Stimulated activated CD4-positive, alpha-beta T cell treated with anti-CD3 and anti-CD28 coated beads, Interleukin-15, amount 100 ng/mL, for 24 hours (primary cell): ENCODE measurements at regions not wholly inside any gene's neighbourhood (a gene's known extent, or its start where the extent isn't known, plus 50 kb on each side); places are given as distances from the start of the nearest gene placed in this dataset.
"Not testable (repeated sequence)": the region's sequence is repeated elsewhere in the genome, so short reads cannot be mapped to it uniquely, and the experiment has no call there.

Experiments used
- DNase-seq: peaks from one replicate; pipeline ENCODE4 v3.0.0-alpha.2; 2020

GRCh38 chr7:9557853-9558252, 1124.4 kb downstream of the NXPH1 start:
- DNase-seq = no peak

- no peak for DNase-seq
Observed at GRCh38 chr7:9575716-9576115, 1142.3 kb downstream of the NXPH1 start.

- no peak for DNase-seq
Observed at GRCh38 chr7:9582824-9583223, 1149.4 kb downstream of the NXPH1 start.

GRCh38 chr7:9598411-9598810, 1165.0 kb downstream of the NXPH1 start:
- no peak for DNase-seq

- DNase-seq = no peak
Observed at GRCh38 chr7:9600974-9601373, 1167.6 kb downstream of the NXPH1 start.

- no peak for DNase-seq
Observed at GRCh38 chr7:9603291-9603690, 1169.9 kb downstream of the NXPH1 start.

- no peak for DNase-seq
Observed at GRCh38 chr7:9608560-9608959, 1175.2 kb downstream of the NXPH1 start.

- not testable (repeated sequence) for DNase-seq
Observed at GRCh38 chr7:9620899-9621298, 1187.5 kb downstream of the NXPH1 start.

- DNase-seq = not testable (repeated sequence)
Observed at GRCh38 chr7:9621306-9621902, 1188.0 kb downstream of the NXPH1 start.

GRCh38 chr7:9621927-9622326, 1188.5 kb downstream of the NXPH1 start:
- DNase-seq = no peak

- no peak for DNase-seq
Observed at GRCh38 chr7:9625953-9626352, 1192.5 kb downstream of the NXPH1 start.

- no peak for DNase-seq
Observed at GRCh38 chr7:9645756-9646155, 1212.3 kb downstream of the NXPH1 start.

- no peak for DNase-seq
Observed at GRCh38 chr7:9657257-9657656, 1223.8 kb downstream of the NXPH1 start.

GRCh38 chr7:9671979-9672917, 1238.8 kb downstream of the NXPH1 start:
- no peak for DNase-seq

- no peak for DNase-seq
Observed at GRCh38 chr7:9680713-9681112, 1247.3 kb downstream of the NXPH1 start.

- DNase-seq = no peak
Observed at GRCh38 chr7:9681284-9681683, 1247.9 kb downstream of the NXPH1 start.

GRCh38 chr7:9691286-9691685, 1257.9 kb downstream of the NXPH1 start:
- no peak for DNase-seq

- no peak for DNase-seq
Observed at GRCh38 chr7:9698375-9698774, 1265.0 kb downstream of the NXPH1 start.

- no peak for DNase-seq
Observed at GRCh38 chr7:9709216-9709615, 1264.5 kb upstream of the PHF14 start.

GRCh38 chr7:9711259-9711918, 1262.3 kb upstream of the PHF14 start:
- DNase-seq = no peak

GRCh38 chr7:9718071-9718661, 1255.5 kb upstream of the PHF14 start:
- DNase-seq = no peak

- no peak for DNase-seq
Observed at GRCh38 chr7:9719303-9719702, 1254.4 kb upstream of the PHF14 start.

- DNase-seq = no peak
Observed at GRCh38 chr7:9719721-9720120, 1254.0 kb upstream of the PHF14 start.
